AG04450 (cell line): ENCODE measurements at regions not wholly inside any gene's neighbourhood (a gene's known extent, or its start where the extent isn't known, plus 50 kb on each side); places are given as distances from the start of the nearest gene placed in this dataset.

Experiments used
- CTCF ChIA-PET: fragments of 300-600, 350-600 bp; formaldehyde crosslinking; extraction: SDS; loops from one replicate; lab custom pipeline; 2022; ENCODE audit warnings: antibody characterized with exemption, inconsistent platforms; lab: Charles Lee
- POLR2A ChIA-PET: fragments of 350-600 bp; formaldehyde crosslinking; extraction: SDS; loops from one replicate; lab custom pipeline; 2021; ENCODE audit warnings: antibody characterized with exemption, inconsistent platforms; lab: Yijun Ruan, JAX
- DNase-seq: peaks from one replicate; pipeline ENCODE4 v3.0.0-alpha.2; 2011; ENCODE audit warnings: low read depth, low spot score
- H3K27ac ChIP-seq: one replicate; pipeline ENCODE4 v1.5.1; 2012; ENCODE audit warnings: low read depth, low read length, control low read depth
- H3K27me3 ChIP-seq: one replicate; pipeline ENCODE4 v1.6.0; 2012; ENCODE audit warnings: low read length; ENCODE audit not compliant: control insufficient read depth, insufficient read depth
- H3K4me3 ChIP-seq: 2 replicates; pipeline ENCODE4 v1.5.1; 2011; ENCODE audit warnings: mild to moderate bottlenecking, low read depth, low read length, control low read depth
- H3K9me3 ChIP-seq: 2 replicates; pipeline ENCODE4 v1.5.1; 2012; ENCODE audit warnings: low read length; ENCODE audit not compliant: control insufficient read depth, insufficient read depth
- CTCF ChIP-seq: IDR thresholded peaks from 2 replicates; pipeline ENCODE4 v1.5.1; 2011; ENCODE audit warnings: low read depth, low read length, control low read depth, inconsistent platforms

- ChIA-PET CTCF (no interaction called here), POLR2A (no interaction called here)
- DNase-seq, result no peak
- TF ChIP-seq CTCF, result no peak
- Histone ChIP-seq H3K9me3 (no peaks in the 10 kb centered on the region), H3K27me3 (peaks cover 3% of the 10 kb centered on the region), H3K27ac (no peak overlapping the region), H3K4me3 (no peak overlapping the region)
Measured at GRCh38 chr5:13510616-13511015, 433.9 kb downstream of the DNAH5 start.

GRCh38 chr5:13508559-13508958, 435.9 kb downstream of the DNAH5 start:
- ChIA-PET CTCF (no interaction called here), POLR2A (no interaction called here)
- H3K4me3 ChIP-seq, result no peak overlapping the region
- H3K27ac ChIP-seq, result no peak overlapping the region
- no peaks in the 10 kb centered on the region for H3K9me3 ChIP-seq
- peaks cover 3% of the 10 kb centered on the region for H3K27me3 ChIP-seq
- no peak for TF ChIP-seq CTCF
- DNase-seq, result no peak

GRCh38 chr5:13505326-13505725, 439.2 kb downstream of the DNAH5 start:
- no peak for DNase-seq
- ChIA-PET CTCF (interaction anchor here (1.4 kb wide), 1 partner anchor 44 kb away, joined by 3 read pairs; no protein-coding TSS in a partner anchor), POLR2A (no interaction called here)
- no peak for TF ChIP-seq CTCF
- Histone ChIP-seq H3K27ac (no peak overlapping the region), H3K4me3 (no peak overlapping the region), H3K9me3 (no peaks in the 10 kb centered on the region), H3K27me3 (no peaks in the 10 kb centered on the region)

DNA sequence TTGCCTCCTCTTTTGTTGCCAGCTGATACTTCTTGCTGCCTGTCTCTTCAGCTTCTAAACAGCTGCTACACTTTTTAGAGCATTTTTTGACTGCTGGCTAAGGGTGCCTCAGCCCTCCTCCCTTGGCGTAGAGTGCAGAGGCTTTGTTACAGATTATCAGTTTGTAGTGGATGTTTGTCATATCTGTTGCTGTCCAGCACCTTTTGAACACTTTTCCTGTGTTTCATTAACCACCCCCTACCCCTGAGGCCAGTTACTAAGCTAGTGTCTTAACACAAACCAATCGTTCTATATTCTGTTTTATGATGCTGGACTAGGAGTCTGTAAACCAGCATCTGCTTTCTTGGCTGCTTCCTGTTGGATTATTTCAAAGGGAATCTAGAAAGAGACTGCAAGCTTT, 441.5 kb downstream of the DNAH5 start:
- CTCF ChIA-PET, result no interaction called here
- Histone ChIP-seq H3K9me3 (no peaks in the 10 kb centered on the region), H3K27me3 (no peaks in the 10 kb centered on the region), H3K4me3 (no peak overlapping the region), H3K27ac (no peak overlapping the region)
- no peak for DNase-seq
- POLR2A ChIA-PET, result no interaction called here
- no peak for TF ChIP-seq CTCF

GRCh38 chr5:13501176-13501575, 443.3 kb downstream of the DNAH5 start:
- no peak overlapping the region for H3K4me3 ChIP-seq
- no peaks in the 10 kb centered on the region for H3K9me3 ChIP-seq
- no peaks in the 10 kb centered on the region for H3K27me3 ChIP-seq
- CTCF ChIA-PET, result no interaction called here
- TF ChIP-seq CTCF, result no peak
- no peak for DNase-seq
- H3K27ac ChIP-seq, result no peak overlapping the region
- POLR2A ChIA-PET, result no interaction called here
